ENCODE measurements at regions not wholly inside any gene's neighbourhood (a gene's known extent, or its start where the extent isn't known, plus 50 kb on each side); places are given as distances from the start of the nearest gene placed in this dataset.
"Not testable (repeated sequence)": the region's sequence is repeated elsewhere in the genome, so short reads cannot be mapped to it uniquely, and the experiment has no call there.

DNA sequence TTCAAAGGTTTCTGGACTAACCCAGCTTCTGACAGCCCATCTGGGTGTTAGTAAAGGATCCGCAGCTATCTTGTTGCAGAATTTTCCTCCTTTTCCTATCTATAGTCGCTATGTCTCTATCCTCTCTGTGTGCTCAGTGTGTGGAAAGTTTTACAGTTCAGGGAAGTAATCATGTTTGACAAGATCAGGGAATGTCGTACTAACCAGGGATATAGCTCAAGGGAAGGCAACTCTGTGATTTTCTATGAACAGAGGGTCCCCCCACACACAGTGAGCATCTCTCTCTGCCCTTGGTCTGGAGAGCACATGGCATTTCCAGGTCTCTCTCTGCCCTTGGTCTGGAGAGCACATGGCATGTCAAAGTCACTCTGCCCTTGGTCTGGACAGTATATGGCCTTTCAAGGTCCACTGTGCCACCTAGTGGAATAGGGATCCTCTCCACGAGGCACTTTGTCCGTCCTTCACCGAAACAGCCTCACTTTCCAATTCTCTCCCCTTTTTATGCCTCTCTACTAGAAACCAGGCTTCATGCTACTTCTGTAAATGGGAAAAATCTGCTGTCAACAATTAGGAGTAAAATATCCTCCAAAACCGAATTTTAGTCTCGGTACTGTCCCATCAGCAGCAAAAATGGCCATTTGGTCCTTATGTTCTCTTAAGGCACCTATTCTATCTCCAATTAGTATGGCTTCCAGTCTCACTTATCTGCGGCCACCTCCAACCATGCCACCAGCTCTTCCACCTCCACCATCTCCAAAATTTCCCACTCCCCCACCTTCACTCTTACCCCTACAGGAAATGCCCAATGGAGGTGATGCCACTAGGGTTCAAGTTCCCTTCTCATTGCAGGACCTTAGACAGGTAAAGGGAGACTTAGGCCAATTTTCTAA lies 88.7 kb downstream of the IGLL5 start:
- FAIRE-seq, result no peak

DNA sequence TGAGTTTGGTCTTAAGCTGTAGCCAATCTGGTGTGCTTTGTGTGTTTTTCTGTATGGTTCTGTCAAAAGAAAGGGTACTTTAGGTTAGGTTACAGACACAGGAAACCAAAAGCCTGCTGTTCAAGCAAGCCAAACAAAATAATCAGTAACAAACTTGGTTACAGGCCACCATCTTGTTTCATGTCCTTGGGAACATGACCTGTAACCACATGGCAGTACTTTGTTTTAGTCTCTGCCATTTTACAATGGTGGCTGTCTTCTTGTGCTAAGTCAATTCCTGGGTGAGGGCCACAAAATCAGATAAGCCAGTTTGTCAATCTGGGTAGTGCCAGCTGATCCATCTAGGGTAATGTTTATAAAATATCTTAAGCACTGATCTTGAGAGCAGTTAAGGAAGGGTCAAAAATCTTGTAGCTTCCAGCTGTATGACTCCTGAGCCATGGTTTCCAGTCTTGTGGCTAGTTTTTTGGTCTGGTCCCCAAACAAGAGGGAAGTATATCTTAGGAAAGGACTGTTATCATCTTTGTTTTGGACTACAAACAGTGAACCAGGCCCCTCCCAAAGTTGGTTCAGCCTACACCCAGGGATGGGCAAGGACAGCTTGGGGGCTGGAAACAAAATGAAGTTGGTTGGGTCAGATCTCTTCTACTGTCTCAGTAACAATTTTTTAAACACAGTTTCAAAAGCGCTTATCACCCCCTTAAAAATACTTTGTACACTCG lies 90.0 kb downstream of the IGLL5 start:
- DNase-seq (ENCODE audit: low spot score) (no peak), FAIRE-seq (no peak)

More for the DNA sequence above, 88.7 kb downstream of the IGLL5 start:
- no peak for DNase-seq (ENCODE audit: low spot score)

DNA sequence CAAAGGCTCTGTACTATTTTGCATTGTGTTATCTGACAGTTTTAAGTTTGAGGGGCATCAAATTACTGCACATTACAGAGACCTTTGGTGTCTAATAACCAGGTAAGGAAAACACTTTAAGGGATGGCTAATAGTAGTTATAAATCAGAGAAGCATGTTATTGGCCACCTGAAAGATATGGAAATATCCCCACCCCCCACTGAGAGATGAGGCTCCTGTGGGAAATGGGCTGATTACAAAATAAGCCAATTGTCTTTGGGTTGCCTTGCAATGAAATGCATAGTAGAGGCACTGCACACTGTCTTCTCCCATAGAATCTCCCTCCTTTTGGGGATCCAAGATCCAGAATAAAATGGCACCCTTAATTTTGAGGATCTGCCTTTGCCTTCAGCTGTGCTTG lies 91.0 kb downstream of the IGLL5 start:
- DNase-seq (ENCODE audit: low spot score), result no peak
- no peak for FAIRE-seq

DNA sequence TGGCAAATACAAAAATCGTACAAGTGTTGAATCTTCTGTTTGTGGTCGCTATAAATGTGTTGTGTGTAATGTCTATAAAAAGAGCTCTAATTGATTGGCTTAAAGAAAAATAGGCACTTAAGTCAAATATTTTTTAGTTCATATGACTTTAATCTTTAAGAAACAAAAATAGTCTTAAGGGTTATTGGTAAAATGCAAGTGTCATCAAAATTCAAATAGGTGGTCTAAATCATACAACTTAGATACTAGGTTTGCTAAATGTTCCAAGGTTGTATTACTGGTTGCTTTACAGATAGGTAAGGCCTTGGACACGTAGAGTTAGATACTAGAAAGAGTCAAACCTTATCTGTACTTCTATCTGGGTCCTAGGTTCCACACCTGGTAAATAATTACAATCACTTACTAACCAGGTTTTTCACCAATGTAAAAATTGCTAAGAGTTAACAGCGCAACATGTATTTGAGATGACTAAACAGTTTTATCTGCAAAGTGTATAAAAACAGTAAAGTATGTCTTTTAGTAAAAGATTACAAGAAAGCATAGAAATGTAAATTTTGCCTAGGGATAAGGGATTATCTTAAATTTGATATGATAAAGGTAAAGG lies 91.1 kb upstream of the GNAZ start:
- FAIRE-seq, result no peak
- no peak for DNase-seq (ENCODE audit: low spot score)

DNA sequence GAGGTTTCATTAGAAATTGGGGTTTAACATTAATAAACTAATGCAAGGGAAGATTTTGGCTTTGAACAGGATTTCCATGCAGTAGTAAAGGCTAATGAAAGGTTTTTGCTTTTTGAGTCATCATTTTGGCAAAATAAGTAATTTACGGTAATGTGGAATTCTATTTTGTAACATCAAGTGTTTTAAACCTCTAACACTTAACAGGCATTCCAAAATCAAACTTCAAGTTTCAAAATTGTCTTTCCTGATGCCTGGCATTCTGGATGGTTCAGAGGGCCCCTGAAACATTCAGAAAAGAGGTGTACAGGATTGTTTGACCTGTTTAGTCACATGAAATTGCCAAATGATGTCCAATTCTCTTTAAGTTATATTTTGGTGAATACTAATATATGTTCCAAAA lies 90.4 kb upstream of the GNAZ start:
- DNase-seq (ENCODE audit: low spot score) (no peak), FAIRE-seq (no peak)

DNA sequence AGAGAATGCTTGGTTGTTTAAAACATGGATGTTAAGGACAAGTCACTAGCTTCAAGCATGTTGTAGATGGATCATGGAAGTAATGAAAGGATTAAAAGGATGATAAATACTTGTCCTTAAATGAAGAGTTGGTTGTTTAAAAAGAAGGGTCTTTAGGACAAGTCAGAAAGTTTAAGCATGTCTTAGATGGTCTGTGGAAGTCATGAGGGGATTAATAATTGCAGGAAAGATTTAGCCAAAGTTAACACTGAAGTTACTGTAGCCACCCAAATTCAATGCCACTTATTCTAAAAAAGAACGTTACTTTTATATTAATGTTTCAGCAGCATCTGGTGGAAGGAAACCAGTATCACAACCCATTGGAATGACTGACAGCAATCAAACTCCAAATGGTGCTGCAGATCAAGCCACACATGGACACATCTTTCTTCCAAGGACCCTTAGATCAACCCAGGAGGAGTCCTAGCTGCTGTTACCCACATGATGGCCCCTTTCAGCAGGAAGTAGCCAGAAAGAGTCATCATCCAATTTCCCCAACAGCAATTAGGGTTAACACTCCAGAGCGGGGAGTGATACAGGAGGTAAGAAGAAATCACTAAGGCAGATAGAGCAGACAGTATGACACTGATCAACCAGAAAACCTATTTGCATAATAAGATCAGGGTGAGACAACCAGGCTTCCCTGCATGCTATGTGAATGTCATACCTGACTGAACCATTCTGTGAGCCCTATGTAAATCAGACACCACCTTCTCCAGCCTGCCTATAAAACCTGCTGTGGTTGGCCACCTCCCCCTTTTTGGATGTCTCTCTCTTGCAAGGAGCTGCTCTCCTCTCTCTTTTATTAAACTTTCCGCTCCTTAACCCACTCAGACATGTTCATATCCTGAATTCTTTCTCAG lies 88.4 kb upstream of the GNAZ start:
- FAIRE-seq (no peak), DNase-seq (ENCODE audit: low spot score) (no peak)

DNA sequence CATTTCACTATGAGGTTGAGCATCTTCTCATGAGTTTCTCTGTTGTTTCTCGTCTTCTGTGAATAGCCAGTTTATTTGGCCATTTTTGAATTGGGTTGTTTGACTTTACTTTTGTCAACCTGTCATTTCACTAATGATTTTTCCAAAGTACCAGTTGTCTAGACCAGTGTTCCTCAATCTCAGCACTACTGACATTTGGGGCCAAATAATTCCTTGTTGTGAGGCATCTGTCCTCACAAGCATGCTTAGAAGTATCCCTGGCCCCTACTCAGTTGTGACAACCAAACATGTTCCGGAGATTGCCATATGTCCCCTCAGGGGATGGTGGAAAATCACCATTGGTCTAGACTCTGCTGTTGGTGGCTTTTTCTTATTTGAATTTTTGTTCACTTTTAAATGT lies 87.7 kb upstream of the GNAZ start:
- FAIRE-seq (no peak), DNase-seq (ENCODE audit: low spot score) (no peak)

DNA sequence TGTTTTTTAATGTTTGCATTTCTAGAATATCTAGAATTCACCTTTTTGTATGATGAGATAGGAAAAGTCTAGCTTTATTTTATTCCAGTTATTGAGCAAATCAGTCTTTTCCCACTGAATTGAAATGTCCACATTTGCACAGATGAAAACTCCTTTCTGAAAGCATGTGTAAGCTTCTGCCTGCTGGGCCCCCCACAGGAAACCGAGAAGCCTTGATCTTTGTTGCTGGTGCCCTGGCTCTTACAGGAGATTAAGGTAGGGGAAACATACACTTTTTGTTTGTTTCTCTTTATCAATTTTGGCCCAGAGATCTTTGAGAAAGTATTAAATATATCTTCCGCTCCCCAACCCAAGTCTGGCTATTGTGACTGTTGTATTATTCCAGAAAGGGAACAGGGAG lies 87.2 kb upstream of the GNAZ start:
- FAIRE-seq, result no peak
- DNase-seq (ENCODE audit: low spot score), result no peak

DNA sequence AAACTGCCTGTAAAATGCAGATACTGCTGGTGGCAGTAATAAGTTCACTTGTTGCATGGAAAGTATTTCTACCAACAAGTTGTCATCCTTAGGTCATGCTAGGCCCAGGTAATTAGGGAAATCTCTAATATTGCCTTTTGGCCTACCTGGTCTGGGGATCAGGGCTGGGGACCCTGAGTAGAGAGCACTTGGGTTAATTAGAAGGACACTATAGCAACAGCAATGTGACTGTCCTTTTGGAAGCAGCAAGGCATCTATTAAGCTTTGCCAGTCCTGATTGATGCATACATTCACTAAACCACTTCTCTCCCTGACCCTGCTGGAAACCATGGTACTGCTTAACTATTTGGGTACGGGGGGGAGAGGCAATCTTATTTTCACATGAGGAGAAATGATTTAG lies 86.5 kb upstream of the GNAZ start:
- DNase-seq (ENCODE audit: low spot score), result no peak
- FAIRE-seq, result no peak

DNA sequence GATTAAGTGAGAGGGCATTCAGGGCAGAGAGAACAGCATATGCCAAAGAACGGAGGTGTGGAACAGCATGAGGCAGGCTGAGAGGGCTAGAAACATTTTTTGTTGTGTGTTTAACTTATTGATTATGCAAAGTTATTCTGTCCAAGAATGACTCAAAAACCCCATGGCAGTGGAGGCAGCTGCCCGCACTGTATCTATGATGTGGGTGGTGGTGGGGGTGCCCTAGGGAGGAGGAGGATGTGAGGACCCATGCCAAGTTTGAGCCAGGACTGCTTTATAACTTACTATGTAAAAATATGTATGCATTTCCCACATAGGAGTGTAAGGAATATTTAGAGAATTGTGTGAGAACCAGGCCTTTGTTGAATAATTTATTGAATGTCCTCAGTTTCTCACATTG lies 85.4 kb upstream of the GNAZ start:
- FAIRE-seq, result no peak

DNA sequence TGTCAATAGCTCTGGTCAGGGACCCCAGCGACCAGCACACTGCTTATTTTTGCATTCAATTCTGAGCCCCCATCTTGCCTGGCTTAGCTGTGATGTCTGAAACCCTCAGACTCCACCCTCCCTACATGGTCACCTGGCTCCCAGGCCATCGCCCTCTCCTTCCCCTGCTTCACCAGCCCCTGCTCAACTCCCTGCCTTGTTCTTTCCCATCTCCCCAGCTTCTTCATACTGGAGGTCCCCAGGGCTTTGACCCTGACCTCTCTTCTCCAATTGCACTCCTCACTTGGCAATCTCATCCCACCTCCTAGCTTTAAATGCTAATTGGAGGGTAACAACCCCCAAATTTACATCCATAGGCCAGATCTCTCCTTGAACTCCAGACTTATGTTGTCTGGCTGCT lies 84.3 kb upstream of the GNAZ start:
- DNase-seq (ENCODE audit: low spot score) (no peak), FAIRE-seq (no peak)

More for the DNA sequence above, 85.4 kb upstream of the GNAZ start:
- DNase-seq (ENCODE audit: low spot score), result no peak

DNA sequence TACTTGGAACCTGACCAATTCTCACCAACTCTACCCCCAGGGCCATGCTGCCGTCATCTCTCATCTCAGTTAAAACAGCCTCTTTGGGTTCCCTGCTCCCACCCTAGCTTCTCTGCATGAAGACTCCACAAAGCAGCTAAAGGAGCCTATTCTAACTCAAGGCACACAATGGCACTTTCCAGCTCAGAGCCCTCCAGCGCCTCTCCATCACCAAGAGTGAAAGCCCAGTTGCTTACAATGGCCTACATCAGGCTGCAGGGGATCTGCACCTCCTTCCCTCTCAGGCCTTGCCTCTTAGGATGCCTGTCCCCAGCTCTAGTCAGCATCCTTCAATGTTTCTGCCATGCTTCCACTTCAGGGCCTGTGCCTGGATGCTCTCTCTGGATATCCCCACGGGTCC lies 83.7 kb upstream of the GNAZ start:
- no peak for FAIRE-seq
- DNase-seq (ENCODE audit: low spot score), result no peak

DNA sequence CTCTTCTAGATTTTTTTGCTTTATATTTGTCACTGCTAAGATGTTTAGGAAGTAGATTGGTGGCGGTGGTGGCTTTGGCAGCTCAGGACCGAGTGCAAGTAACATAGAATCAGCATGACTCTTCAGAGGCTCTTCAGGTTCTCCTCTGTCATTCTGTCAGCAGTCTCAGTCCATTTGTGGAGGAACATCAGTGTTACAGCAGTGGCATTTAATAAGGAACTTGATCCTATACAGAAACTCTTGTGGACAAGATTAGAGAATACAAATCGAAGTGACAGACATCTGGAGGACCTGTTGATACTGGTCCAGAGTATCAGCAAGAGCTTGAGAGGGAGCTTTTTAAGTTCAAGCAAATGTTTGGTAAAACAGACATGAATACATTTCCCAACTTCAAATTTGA lies 82.2 kb upstream of the GNAZ start:
- FAIRE-seq (no peak), DNase-seq (ENCODE audit: low spot score) (no peak)

DNA sequence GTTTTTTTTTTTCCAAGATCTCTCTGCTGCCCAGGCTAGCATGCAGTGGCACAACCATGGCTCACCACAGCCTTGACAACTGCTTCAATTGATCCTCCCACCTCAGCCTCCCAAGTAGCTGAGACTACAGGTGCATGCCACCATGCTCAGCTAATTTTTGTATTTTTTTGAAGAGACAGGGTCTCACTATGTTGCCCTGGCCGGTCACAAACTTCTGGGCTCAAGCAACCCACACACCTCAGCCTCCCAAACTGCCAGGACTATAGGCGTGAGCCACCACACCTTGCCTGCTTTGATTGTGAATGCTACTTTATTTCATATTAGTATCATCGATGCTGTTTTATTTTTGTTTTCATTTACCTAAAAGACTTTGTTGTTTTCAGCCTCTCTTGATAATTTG lies 81.5 kb upstream of the GNAZ start:
- no peak for FAIRE-seq

DNA sequence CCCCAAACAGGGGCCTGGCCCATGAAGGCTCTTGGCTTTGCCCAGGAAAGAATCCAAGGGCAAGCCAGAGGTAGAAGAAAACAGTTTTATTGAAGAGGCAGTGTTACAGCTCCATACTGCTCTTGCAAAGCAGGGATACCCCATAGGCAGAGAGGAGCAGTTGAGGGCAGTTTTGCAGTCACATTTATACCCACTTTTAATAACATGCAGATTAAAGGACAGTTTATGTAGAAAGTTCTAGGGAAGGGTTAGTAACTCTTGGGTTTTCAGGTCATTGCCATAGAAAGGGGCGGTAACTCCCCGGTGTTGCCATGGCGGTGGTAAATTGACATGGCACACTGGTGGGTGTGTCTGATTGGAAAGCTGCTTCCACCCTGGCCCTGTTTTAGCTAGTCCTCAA lies 80.5 kb upstream of the GNAZ start:
- no peak for FAIRE-seq
- DNase-seq (ENCODE audit: low spot score), result no peak

More for the DNA sequence above, 81.5 kb upstream of the GNAZ start:
- no peak for DNase-seq (ENCODE audit: low spot score)

DNA sequence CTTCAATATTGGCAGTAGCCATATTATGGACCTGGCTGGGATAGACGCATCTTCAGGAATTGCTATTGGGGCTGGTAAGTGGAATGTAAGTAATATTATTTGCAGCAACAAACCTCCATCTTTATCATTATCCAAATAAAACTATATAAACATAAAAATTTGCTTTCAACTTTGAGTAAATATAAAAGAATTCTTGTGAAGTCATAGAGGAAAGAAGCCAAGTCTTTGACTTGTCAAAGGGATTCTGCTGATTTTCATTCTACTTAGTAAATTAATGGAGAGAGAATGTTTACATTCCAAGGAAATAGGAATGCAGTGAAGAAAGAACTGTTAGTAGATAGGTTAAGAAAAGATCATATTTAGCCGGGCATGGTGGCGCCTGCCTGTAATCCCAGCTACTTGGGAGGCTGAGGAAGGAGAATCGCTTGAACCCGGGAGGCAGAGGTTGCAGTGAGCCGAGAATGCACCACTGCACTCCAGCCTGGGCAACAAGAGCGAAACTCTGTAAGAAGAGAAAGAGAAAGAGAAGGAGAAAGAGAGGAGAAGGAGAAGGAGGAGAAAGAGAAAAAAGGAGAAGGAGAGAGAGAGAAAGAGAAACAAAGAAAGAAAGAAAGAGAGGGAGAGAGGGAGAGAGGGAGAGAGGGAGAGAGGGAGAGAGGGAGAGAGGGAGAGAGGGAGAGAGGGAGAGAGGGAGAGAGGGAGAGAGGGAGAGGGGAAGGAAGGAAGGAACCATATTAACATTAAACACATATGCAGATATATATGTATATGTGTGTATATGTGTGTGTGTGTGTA lies 79.4 kb upstream of the GNAZ start:
- FAIRE-seq, result not testable (repeated sequence)

DNA sequence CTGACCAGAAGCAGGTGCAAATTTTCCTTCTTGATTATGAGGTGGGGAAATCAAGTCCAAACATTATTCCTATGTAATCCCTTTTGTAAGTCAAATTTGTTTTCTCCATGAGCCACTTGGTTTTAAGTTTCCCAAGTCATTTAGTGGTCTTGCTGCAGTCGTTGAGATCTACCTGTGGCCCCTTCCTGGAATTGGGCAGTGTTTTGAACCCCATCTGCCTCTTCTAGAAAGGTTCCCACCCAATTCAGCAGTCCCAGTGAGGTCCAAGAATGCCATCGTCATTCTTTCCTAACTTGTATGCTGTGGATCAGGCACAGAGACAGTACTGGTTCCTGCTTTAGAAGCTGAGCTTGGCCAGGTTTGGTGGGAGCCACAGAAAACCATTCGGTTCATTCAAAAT lies 77.8 kb upstream of the GNAZ start:
- no peak for FAIRE-seq

More for the DNA sequence above, 79.4 kb upstream of the GNAZ start:
- not testable (repeated sequence) for DNase-seq (ENCODE audit: low spot score)

DNA sequence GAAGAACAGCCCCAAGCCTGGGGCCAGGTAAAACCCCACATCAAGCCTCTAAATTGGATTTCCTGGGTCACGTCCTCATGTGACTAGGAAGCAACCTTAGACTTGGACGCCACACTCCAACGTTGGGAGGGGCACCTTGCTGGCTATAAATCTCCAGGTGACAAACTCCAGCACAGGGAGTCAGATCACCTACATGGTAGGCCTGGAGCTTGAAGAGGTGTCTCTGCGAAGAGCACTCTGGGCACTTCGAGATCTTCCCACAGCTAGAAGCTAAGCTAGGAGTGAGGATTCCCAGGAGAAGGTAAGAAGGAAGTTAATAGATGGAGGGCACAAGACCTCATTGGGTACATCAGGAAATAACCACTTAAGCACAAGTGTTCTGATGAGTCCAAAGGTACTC lies 77.1 kb upstream of the GNAZ start:
- DNase-seq (ENCODE audit: low spot score) (no peak), FAIRE-seq (no peak)

More for the DNA sequence above, 77.8 kb upstream of the GNAZ start:
- no peak for DNase-seq (ENCODE audit: low spot score)

DNA sequence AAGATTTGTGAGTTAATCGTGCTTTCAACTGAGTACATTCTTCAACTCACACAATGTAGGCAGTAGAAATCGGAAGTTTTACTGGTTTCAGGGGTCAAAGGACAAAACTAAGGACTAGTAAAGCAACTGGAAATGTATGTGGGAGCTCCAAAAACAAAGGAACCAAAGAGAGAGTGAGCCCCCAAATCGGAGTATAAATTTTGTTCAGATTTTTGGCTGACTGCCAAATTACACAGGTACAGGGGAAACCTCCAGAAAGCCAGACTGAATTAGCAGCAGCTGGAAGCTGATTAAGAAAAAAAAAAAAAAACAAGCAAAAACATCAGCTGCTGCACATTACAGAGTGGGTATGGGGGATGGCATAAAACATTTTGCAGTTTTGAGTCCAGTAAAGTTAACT lies 75.2 kb upstream of the GNAZ start:
- FAIRE-seq, result no peak
- no peak for DNase-seq (ENCODE audit: low spot score)

DNA sequence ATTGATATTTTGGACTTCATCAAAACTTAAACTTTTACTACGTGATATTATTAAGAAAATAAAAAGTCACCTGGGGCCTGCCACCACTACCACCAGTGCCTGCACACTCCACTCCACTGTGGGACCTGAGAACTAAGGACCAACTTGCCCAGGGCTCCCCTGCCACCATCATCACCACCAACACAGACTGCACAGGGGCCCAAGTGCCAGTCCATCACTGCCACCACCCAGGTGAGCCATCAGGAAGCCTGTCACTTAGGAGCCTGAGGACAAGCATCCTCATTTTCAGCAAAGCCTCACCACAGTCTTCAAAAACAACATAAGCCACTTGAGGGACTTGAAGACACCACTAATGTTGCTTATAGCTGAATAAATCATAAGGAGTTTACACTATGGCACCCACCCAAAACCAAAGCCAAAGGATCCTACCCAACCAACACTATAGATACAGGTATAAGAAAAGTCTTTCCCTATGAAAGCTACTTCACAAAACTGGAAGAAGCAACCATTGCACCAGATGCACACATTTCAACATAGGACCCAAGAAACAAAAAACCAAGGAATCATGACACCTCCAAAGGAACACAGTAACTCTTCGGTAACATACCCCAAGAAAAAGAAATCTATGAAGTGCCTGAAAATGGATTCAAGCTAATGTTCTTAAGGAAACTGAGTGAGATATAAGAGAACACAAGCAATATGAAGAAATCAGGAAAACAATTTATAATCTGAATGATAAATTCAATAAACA lies 73.6 kb upstream of the GNAZ start:
- no peak for DNase-seq (ENCODE audit: low spot score)

More for the DNA sequence above, 73.6 kb upstream of the GNAZ start:
- FAIRE-seq, result no peak

All from RCC 7860 (cell line).